Dendritic cell treated with granulocyte-macrophage colony-stimulating factor and Interleukin-4, amounts not matched to agents 40 ng/mL and 50 ng/mL, for 4 days (primary cell): ENCODE measurements at regions not wholly inside any gene's neighbourhood (a gene's known extent, or its start where the extent isn't known, plus 50 kb on each side); places are given as distances from the start of the nearest gene placed in this dataset.

Experiments used
- H3K27ac Mint-ChIP-seq: one replicate; pipeline ENCODE4 v1.8.0; 2022; ENCODE audit warnings: mild to moderate bottlenecking, mixed read lengths
- H3K27me3 Mint-ChIP-seq: one replicate; pipeline ENCODE4 v1.8.0; 2022; ENCODE audit warnings: mild to moderate bottlenecking, mixed read lengths
- H3K36me3 Mint-ChIP-seq: one replicate; pipeline ENCODE4 v1.8.0; 2022; ENCODE audit warnings: low read depth, mixed read lengths
- H3K4me1 Mint-ChIP-seq: one replicate; pipeline ENCODE4 v1.8.0; 2022; ENCODE audit warnings: low read depth, mixed read lengths
- H3K4me3 Mint-ChIP-seq: one replicate; pipeline ENCODE4 v1.8.0; 2022; ENCODE audit warnings: mild to moderate bottlenecking, moderate library complexity, mixed read lengths
- H3K9me3 Mint-ChIP-seq: one replicate; pipeline ENCODE4 v1.8.0; 2022; ENCODE audit warnings: mixed read lengths
- intact Hi-C: fragments of 100-400 bp; cut with micrococcal nuclease; formaldehyde crosslinking; loops from one replicate; pipeline ENCODE4 v1.15.0; 2022

- Mint-ChIP-seq H3K9me3 (peaks cover 22% of the 10 kb centered on the region), H3K27me3 (no peaks in the 10 kb centered on the region), H3K4me3 (no peak overlapping the region), H3K27ac (no peak overlapping the region), H3K36me3 (no peaks in the 10 kb centered on the region), H3K4me1 (no peaks in the 10 kb centered on the region)
- intact Hi-C loops: no loop called here
Measured at GRCh38 chr9:31232485-31232884, 1152.0 kb upstream of the ACO1 start.

DNA sequence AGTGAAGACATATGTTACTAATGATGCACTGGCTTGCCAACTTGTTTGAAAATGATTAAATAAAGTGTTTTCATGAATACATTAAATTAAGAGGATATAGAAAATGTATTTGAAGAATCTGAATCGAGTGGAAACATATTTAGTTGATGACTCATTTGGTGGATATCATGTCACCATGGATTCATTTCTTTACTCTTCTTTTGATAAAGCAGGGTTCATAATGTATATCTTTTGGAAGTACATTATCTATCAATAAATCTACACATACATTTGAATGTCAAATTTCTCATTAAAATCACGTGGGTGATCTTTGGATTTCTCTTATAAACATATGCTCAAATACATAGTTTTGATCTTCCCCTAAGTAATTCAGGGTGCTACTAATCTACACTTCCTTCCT lies 1148.1 kb upstream of the ACO1 start:
- H3K4me1 Mint-ChIP-seq: no peaks in the 10 kb centered on the region
- intact Hi-C loops: no loop called here

GRCh38 chr9:31243386-31243785 lies 1141.1 kb upstream of the ACO1 start:
- no peaks in the 10 kb centered on the region for H3K4me1 Mint-ChIP-seq
- no peak overlapping the region for H3K4me3 Mint-ChIP-seq
- intact Hi-C loops: no loop called here
- no peaks in the 10 kb centered on the region for H3K36me3 Mint-ChIP-seq
- no peak overlapping the region for H3K27ac Mint-ChIP-seq
- H3K27me3 Mint-ChIP-seq: no peaks in the 10 kb centered on the region
- H3K9me3 Mint-ChIP-seq: peaks cover 9% of the 10 kb centered on the region

More for the DNA sequence above, 1148.1 kb upstream of the ACO1 start:
- Mint-ChIP-seq H3K27ac (no peak overlapping the region), H3K27me3 (no peaks in the 10 kb centered on the region), H3K36me3 (no peaks in the 10 kb centered on the region), H3K4me3 (no peak overlapping the region), H3K9me3 (no peaks in the 10 kb centered on the region)

DNA sequence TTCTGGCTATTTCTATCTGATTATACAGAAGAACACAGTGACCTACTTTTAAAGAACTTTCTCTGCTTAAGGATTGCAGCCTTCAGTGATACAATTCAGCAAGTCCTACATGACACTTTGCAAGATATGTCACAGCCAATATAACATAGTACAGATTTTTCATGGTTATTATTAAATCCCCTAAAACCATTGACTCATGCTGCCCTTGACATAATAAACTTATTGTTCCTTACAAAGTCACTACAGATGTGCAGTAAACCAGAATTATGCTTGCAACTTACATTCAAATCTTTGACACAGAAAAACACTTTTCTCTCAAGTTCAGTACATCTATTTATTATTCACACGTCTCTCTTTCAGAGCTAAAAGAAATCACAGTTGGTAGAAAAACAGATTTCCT lies 1136.3 kb upstream of the ACO1 start:
- H3K4me3 Mint-ChIP-seq: no peak overlapping the region
- no peaks in the 10 kb centered on the region for H3K36me3 Mint-ChIP-seq
- intact Hi-C loops: no loop called here
- no peaks in the 10 kb centered on the region for H3K27me3 Mint-ChIP-seq
- no peak overlapping the region for H3K27ac Mint-ChIP-seq
- peaks cover 19% of the 10 kb centered on the region for H3K9me3 Mint-ChIP-seq
- no peaks in the 10 kb centered on the region for H3K4me1 Mint-ChIP-seq

- no peaks in the 10 kb centered on the region for H3K36me3 Mint-ChIP-seq
- no peaks in the 10 kb centered on the region for H3K27me3 Mint-ChIP-seq
- H3K27ac Mint-ChIP-seq: no peak overlapping the region
- H3K4me3 Mint-ChIP-seq: no peak overlapping the region
- H3K4me1 Mint-ChIP-seq: no peaks in the 10 kb centered on the region
- intact Hi-C loops: no loop called here
- H3K9me3 Mint-ChIP-seq: peaks cover 39% of the 10 kb centered on the region
Measured at GRCh38 chr9:31251386-31251785, 1133.1 kb upstream of the ACO1 start.

- no peak overlapping the region for H3K27ac Mint-ChIP-seq
- H3K9me3 Mint-ChIP-seq: peaks cover 30% of the 10 kb centered on the region
- no peaks in the 10 kb centered on the region for H3K4me1 Mint-ChIP-seq
- no peak overlapping the region for H3K4me3 Mint-ChIP-seq
- intact Hi-C loops: no loop called here
- H3K27me3 Mint-ChIP-seq: no peaks in the 10 kb centered on the region
- H3K36me3 Mint-ChIP-seq: no peaks in the 10 kb centered on the region
Measured at GRCh38 chr9:31253800-31254762, 1130.4 kb upstream of the ACO1 start.

- Mint-ChIP-seq H3K4me1 (no peaks in the 10 kb centered on the region), H3K27ac (no peak overlapping the region), H3K36me3 (no peaks in the 10 kb centered on the region), H3K9me3 (peaks cover 30% of the 10 kb centered on the region), H3K27me3 (no peaks in the 10 kb centered on the region), H3K4me3 (no peak overlapping the region)
- intact Hi-C loops: no loop called here
Measured at GRCh38 chr9:31255211-31255610, 1129.2 kb upstream of the ACO1 start.

DNA sequence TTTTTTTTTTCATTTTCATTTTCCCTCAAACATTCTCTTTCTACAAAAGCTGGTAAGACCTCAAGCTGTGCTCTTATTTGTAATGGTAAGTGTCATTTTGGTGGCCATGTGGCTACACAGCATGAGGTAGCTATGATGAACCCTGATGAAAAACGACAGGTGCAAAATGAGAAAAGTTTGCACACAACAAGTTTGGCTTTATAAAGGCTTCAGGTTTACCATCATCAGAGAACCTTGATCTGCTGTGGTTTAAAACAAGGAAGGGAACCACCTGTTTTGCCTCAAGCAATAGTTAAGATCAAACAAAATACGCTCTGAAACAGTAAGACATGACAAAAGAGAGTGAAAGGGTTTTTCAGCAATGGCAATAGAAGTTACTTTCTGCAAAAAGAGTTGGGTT lies 1124.6 kb upstream of the ACO1 start:
- H3K4me1 Mint-ChIP-seq: no peaks in the 10 kb centered on the region
- H3K27me3 Mint-ChIP-seq: no peaks in the 10 kb centered on the region
- no peak overlapping the region for H3K4me3 Mint-ChIP-seq
- intact Hi-C loops: no loop called here
- H3K9me3 Mint-ChIP-seq: peaks cover 4% of the 10 kb centered on the region
- H3K36me3 Mint-ChIP-seq: no peaks in the 10 kb centered on the region
- no peak overlapping the region for H3K27ac Mint-ChIP-seq

DNA sequence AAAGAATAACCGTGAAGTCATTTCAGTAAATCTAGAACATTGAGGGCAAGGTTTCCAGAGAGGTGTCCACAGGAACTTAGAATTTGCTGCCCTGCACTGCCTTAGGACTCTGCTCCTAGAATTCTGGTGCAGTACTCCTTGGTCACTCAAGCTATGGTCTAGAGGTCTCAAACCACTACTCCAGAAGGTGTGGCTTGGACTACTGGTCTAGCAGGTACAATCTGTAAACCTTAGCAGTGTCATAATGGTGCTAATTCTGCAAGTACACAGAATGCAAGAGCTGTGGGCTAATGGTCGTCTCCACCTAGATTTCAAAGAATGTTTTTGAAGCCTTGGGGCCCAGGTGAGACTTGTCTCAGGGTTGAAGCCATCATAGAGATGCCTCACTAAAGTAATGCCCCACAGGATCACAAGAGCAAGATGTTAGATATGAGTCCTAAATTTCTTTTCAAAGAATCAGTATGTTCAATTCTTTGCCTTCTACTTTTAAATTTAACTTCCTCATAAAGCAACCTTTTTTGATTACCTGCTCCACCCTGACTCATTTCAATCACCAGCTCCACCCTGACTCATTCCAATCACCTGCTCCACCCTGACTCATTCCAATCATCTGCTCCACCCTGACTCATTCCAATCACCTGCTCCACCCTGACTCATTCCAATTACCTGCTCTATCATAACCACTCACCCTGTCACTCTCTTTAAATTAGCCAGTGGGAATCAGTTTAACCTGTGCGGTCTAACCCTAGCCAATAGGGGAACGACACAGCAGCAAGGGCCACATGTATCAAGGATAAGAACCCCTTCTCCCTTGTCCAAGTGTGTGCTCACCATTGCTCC lies 1111.8 kb upstream of the ACO1 start:
- intact Hi-C loops: no loop called here
- no peak overlapping the region for H3K4me3 Mint-ChIP-seq
- no peaks in the 10 kb centered on the region for H3K4me1 Mint-ChIP-seq
- no peak overlapping the region for H3K27ac Mint-ChIP-seq
- H3K36me3 Mint-ChIP-seq: no peaks in the 10 kb centered on the region
- H3K27me3 Mint-ChIP-seq: no peaks in the 10 kb centered on the region
- H3K9me3 Mint-ChIP-seq: peaks cover 18% of the 10 kb centered on the region

DNA sequence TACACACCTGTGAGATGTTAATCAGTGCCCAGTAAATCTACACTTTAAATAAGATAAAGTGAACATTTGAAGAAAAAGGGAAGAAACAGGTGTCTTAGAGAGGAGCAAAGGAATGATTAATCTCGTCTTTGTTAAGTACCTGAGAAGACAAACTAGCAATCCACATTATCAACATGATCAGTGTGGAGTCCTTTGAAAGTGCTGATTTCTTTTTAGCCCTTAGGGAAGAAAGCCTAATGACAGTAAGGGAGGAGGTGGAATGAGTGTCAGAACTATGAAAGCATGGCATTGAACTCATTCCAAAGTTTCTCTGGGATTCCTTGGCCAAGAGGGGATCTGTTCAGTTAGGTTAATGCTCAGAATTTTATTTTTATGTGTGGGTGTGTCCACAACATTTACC lies 1109.0 kb upstream of the ACO1 start:
- Mint-ChIP-seq H3K9me3 (peaks cover 9% of the 10 kb centered on the region), H3K4me3 (no peak overlapping the region), H3K27me3 (no peaks in the 10 kb centered on the region), H3K27ac (no peak overlapping the region), H3K36me3 (no peaks in the 10 kb centered on the region), H3K4me1 (no peaks in the 10 kb centered on the region)
- intact Hi-C loops: no loop called here

- H3K27ac Mint-ChIP-seq: no peak overlapping the region
- no peaks in the 10 kb centered on the region for H3K36me3 Mint-ChIP-seq
- no peaks in the 10 kb centered on the region for H3K4me1 Mint-ChIP-seq
- peaks cover 44% of the 10 kb centered on the region for H3K9me3 Mint-ChIP-seq
- H3K4me3 Mint-ChIP-seq: no peak overlapping the region
- no peaks in the 10 kb centered on the region for H3K27me3 Mint-ChIP-seq
- intact Hi-C loops: no loop called here
Measured at GRCh38 chr9:31290731-31291130, 1093.7 kb upstream of the ACO1 start.

DNA sequence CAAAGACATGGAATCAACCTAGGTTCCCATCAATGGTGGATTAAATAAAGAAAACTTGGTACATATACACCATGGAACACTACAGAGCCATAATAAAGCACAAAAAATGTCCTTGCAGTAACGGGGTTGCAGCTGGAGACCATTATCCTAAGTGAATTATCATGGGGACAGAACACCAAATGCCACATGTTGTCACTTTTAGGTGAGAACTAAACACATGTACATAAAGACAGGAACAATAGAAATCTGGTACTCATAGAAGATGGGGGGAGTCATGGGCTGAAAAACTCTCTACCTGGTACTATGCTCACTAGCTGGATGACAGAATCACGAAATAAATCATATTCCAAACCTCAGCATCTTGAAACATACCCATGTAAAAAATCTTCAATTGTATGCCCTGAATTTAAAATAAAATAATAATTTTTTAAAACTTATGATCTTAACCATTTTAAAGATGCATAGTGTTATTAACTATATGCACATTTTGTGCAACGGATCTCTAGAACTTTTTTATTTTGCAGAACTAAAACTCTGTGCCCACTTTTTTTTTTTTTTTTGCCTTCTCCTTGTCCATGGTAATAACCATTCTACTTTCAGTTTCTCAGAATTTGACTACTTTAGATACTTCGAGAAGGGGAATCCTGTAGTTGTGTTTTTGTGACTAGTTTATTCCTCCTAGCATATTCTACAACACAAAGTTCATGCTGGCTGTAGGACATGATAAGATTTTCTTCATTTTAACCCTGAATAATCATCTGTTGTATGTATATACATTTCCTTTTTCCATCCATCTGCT lies 1081.6 kb upstream of the ACO1 start:
- Mint-ChIP-seq H3K36me3 (no peaks in the 10 kb centered on the region), H3K4me3 (no peak overlapping the region), H3K27me3 (no peaks in the 10 kb centered on the region), H3K27ac (no peak overlapping the region), H3K4me1 (no peaks in the 10 kb centered on the region), H3K9me3 (no peaks in the 10 kb centered on the region)
- intact Hi-C loops: no loop called here

DNA sequence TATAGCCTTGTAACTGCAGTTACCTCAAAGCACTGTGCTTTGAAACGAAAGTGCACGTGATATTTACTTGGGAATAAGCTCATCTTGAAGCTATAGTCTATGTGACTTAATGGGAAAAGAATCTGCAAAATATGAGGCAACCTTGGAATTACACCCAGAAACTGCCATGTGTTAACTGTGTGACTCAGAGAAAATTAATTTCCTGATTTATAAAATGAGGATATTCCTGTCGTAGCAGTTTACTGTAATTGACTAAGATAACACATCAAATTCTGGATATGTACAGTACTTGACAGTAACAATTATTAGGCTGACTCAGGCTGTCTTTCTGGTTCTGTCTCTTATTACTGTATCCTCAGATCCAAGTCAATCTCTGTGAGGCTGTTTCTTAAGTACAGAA lies 1079.9 kb upstream of the ACO1 start:
- Mint-ChIP-seq H3K27me3 (no peaks in the 10 kb centered on the region), H3K4me3 (no peak overlapping the region), H3K27ac (no peak overlapping the region), H3K4me1 (no peaks in the 10 kb centered on the region), H3K36me3 (no peaks in the 10 kb centered on the region), H3K9me3 (no peaks in the 10 kb centered on the region)
- intact Hi-C loops: no loop called here

- Mint-ChIP-seq H3K27me3 (no peaks in the 10 kb centered on the region), H3K36me3 (no peaks in the 10 kb centered on the region), H3K9me3 (no peaks in the 10 kb centered on the region), H3K27ac (no peak overlapping the region), H3K4me3 (no peak overlapping the region), H3K4me1 (no peaks in the 10 kb centered on the region)
- intact Hi-C loops: no loop called here
Measured at GRCh38 chr9:31314241-31314640, 1070.2 kb upstream of the ACO1 start.
